HG03060 (cell line): ENCODE measurements at regions not wholly inside any gene's neighbourhood (a gene's known extent, or its start where the extent isn't known, plus 50 kb on each side); places are given as distances from the start of the nearest gene placed in this dataset.

Experiments
- ATAC-seq: cut with Tn5 transposase; IDR thresholded peaks from one replicate; pipeline ENCODE4 v1.9.1; 2021; ENCODE audit warnings: low read depth, moderate number of reproducible peaks; ENCODE audit not compliant: unreplicated experiment

DNA sequence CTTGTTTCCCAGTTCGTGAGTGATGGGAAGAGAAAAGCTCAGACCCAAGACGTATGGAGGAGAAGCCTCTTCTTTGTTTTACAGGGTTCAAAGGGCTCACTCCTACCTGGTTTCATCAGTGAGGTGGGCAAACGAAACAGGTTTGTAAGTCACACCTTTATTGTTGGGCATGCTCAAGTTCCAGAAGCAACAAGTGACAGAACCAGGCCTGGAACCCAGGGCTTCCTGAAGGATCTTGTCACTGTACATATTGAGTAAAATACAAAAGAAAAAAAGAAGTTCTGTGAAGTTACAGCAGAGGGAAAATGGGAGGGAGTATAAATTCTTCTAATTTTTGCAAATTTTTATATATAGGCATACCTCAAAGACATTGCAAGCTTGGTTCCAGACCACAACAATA is 320.9 kb upstream of the PROX1 start:
- ATAC-seq, result no peak

DNA sequence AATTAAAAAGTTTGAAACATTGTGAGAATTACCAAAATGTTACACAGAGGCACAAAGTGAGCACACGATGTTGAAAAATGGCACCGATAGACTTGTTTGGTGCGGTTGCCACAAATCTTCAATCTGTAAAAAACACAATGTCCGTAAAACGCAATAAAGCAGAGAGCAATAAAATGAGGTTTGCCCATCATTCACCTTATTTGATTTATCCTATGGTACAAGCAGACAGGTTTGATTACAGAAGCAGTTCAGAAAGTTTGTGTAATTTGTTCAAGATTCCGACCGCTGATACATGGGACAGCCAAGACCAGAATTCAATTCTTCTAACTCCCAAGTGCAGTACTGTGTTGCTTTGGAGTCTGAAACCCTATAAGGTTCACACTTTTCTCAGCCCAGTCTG is 318.3 kb upstream of the PROX1 start:
- no peak for ATAC-seq

DNA sequence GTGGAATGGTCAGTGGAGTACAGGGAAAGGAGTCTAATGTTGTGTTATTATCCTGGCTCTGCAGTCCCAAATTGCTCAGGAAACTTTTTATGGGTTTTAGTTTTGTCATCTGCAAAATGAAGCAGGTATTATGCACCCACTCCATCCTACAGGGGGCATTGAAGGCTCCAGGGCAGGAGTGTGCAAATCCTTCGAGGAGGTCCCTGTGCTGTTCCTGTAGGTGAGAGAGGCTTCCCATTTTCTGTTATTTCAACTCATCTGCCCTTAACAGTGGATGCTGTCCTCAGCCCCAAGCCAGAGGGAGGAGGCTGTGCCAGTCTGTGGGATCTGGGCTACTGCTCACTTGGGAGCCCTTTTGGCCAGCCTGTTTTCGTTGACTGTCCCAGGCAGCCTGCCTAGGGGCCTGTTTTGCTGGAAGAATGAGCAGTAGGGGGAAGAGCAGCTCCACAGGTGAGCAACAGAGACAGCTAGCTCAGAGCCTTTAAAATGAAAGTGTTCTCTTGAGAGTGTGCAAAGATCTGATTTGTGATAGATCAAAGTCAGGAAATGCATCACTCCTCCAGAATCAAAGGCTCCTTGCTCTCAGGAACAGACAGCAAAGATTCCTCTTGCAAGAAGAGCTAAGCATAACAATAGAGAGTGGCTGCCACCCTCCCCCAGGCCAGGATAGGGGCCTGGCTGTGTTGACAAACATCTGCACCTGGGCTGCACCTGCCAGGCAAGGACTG is 317.6 kb upstream of the PROX1 start:
- no peak for ATAC-seq

DNA sequence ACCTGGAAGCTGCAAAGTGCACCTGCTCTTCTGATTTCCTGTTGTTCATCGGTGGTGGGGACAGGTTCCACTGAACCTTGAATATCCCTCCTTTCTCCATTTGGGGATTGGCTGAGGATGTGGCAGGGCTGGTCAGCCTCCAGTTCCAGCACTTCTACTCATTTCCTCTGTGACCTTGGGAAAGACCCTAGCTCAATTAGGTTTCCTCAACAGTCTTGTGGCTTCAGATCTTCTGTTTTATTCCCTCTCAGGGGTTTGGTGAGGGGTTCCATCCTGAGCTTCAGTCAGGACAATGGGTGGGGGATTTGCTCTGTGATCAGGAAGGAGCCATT is 317.1 kb upstream of the PROX1 start:
- no peak for ATAC-seq

DNA sequence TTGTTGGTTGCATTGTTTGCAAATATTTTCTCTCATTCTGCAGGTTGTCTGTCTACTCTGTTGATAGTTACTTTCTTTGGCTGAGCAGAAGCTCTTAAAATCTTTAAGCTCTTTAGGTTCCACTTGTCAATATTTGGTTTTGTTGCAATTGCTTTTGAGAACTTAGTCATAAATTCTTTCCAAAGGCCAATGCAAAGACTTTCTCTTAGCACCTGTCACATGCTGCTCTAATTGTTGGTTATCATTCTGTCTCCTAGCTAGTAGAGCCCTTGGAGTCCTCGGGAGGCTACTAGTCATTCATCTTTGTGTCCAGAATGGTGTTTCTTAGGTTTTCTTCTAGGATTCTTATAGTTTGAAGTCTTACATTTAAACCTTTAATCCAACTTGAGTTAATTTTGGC is 312.7 kb upstream of the PROX1 start:
- ATAC-seq, result no peak

DNA sequence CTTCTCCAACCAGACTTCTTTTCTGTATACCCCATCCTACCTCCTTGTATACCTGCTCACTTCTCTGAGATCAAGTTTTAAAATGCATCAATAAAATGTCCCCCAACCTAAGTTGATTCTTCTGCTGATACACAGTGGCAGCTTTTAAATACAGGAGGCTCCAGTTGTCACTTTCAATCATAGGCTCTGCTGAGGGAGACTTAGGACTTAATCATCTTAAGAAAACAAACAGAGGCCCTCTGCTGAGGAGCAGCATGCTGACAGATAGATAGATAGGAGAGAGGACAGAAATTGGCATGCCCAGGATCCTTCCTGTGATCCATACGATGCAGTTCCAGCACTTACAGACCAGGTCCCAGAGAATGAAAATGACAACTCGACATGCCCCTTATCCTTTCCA is 311.0 kb upstream of the PROX1 start:
- no peak for ATAC-seq

DNA sequence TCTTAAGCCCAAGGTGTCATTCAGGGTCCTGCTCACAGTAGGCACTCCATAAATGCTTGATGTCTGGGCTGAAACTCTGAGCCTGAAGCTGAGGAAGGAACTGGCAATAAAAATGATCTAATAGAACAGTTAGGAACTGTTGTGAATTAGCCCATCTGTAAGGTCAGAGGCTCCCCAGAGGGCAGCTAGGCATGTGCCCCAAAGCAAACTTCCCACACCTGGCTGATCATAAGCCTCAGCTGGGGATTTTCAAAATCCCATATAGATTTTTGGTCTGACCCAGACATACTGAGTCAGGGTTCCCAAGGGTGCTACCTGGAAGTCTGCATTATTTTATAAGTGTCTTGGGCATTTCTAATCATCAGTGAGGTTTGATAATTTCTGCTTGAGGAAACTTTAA is 309.4 kb upstream of the PROX1 start:
- ATAC-seq, result no peak

DNA sequence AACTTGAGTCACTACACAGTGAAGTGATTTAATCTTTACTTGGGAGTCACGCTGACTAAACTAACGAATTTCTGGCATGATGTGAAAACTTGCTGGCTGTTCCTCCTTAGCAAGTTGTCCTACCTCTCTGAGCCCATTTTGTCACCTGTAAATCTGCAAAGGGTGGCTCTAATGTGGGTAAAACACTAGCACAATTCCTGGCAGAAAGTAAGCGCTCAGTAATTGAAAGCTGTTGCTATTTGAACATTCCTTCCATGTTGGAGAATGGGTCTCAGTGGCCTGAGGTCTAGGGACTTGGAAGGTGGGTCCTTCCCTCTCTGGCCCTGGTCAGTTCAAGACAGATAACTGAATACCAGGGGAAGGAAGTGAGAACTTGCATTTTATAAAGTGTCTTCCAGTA is 309.0 kb upstream of the PROX1 start:
- ATAC-seq, result no peak

DNA sequence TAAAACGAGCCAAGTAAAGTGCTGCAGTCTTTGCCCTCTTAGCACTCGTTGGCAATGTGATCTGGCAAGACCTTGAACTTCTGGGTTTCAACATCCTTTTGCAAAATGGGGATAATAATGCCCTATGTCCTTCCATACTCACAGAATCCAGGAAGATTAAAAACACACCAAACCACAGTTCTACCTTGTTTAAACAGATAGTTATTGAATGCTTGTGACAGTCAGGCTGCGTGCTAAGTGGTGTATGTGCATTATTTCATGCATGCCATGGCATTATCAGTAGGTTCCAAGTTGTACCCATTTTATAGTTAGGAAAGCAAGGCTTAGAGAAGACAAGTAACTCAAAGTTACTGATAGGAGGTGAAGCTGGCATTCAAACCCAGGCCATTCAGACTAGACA is 308.6 kb upstream of the PROX1 start:
- no peak for ATAC-seq

DNA sequence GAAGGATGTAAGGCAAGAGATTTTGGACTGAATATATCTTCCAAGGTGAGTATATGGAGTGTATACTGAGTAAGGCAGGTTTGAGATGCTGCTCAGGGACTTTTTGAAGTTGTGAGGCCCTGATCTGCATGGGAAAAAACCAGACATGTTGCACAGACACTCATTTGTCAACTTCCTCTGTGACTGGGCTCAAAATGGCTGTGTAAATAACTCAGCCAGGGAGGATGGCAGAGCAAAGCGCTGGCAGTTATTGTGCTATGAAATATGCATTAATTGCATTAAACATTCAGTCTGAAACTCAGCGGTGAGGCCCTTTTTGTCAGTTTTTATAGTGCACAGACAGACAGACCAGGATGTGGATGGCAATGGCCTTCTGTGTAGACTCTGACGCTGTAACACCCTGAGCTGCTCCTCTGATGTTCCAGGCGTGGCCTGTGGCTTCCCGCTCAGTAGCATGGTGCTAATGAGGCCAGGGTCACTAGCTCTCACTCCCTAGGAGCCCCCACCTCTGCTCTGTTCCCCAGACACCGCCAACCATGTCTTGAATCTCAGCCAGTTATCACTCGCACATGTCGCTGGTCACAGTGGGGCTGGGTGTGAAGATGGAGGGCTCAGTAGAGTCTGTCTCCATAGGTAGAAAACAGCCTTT is 307.0 kb upstream of the PROX1 start:
- ATAC-seq, result no peak

DNA sequence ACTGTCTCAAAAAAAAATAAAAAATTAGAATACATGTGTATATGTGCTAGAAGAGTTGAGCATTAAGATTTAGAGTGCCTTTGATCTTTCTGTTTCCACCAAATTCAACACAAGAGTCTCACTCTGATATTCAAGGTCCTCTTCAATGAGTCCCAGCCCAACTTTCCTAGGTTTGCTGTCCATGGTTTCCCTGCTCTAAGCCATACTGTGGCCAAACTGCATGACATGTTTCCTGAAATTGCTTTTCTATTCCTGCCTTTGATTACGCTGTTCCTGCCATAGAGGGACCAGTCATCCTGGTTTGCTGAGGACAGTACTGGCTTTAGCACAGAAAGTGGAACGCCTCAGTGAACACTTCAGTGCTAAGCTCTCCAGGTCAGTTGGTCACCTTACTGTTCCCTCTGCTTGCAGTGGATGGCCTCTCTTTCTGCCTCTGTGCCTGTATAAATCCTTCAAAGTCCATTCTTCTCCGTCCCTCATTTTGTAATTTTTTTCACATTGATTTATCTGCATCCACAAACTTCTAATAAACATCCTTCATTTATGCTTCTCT is 305.9 kb upstream of the PROX1 start:
- no peak for ATAC-seq

DNA sequence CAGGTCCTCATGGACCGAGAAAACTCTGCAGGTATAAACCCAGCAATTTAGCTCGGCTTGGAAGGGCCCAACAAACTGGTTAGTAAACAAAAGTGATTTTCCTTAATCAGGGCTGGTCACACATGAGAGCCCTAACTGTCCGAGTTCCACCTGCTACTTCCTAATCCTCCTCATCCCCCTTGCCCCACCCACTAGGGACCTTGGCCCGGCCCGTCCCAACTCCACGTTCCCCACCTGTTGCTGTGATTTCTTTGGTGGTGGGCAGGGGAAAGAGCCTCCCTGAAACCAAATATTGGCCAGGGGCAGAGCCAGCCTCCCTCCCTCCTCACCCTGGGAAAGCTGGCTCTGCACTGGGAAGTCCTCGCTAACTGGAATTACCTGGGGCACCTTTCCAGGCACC is 304.2 kb upstream of the PROX1 start:
- ATAC-seq, result no peak

DNA sequence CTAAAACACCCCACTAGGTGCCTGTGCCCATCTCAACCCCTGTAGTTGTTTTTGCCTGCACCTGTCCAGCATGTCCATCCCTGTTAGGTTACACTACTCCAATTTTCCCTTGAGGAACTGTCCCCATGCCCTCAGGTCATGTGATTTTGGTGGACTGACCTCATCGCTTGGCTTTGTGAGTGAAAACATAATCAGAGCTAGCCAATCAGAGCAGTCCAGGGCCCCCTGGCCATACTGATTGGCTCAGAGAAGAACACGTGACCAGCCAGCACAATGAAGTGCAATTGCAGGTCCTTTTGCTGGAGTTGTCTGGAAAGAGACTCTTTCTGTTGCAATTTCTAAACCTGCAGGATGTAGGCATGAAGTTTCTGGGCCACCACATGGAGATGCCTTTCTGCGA is 303.3 kb upstream of the PROX1 start:
- no peak for ATAC-seq

DNA sequence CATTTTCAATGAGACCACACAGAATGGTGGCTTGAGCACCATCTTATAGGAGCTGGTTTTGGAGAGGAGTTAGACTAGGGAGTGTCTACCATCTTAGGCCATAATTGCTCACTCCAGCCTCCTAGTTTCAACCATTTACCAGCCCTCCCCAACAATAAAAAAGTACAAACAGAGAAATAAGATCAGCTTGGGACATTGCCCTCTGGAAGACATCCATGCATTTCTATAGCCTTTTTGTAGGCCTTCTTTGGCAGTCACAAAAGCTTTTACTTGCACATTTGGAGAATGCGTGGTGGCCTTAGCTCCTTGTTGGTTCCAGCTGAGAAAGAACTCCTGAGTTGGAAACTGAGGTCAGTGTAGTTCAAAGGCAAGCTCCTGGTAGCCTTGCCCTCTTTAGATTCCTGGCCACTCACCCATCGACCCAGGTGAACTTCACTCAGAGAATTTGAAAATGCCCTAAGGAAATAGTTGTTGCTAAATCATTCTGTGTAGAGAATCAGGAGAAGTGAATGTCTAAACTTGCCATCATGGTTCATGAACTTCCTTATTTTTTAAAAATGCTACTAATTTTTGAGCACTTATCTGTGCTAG is 301.7 kb upstream of the PROX1 start:
- ATAC-seq, result no peak

DNA sequence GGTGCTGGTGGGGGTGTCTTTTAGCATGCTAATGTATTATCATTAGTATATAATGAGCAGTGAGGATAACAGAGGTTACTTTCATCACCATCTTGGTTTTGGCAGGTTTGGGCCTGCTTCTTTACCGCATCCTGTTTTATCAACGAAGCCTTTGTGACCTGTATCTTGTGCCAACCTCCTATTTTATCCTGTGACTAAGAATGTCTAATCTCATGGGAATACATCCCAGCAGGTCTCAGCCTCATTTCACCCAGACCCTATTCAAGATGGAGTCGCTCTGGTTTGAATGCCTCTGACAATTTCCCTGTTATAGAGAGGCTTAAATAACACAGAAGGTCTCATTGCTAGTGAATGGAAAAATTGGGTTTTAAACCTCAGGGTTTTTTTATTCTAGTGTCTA is 300.8 kb upstream of the PROX1 start:
- ATAC-seq, result no peak

DNA sequence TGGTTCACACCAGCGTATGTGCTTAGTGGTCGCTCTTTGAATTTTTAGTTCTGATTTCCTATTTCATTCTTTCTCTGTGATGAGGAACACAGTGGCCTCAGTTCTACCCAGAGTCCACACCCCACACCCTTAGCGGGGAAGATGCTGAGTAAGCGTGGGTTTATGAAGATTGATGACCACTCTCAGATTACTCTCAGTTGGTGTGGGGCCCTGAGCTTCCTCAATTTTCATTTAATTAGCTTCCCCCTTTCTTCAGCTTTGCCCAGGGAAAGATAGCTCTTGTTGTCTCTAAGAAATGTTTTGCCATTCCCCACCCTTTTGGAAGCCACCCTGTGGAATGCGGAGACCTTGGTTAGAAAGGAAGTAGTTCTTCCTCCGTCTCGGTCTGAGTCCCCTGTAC is 299.9 kb upstream of the PROX1 start:
- ATAC-seq, result no peak

DNA sequence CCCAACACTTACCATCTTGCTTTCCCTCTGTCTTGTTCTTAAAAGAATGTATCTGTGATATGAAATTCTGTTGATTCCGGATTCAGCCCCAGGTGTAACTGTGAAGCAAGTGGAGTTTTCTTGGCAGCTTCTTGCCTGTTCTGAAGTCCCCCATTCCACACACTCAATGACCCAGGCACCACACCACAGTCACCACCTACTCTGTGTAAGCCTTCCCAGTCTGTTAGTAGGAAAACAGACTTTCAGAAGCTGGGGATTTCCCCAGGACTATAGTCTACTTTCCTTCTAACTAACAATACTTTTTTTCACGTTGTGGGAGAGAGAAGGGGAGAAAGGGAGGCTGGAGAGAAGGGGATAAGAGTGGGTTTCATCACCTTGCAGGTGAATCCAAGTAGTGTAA is 299.1 kb upstream of the PROX1 start:
- ATAC-seq, result no peak

DNA sequence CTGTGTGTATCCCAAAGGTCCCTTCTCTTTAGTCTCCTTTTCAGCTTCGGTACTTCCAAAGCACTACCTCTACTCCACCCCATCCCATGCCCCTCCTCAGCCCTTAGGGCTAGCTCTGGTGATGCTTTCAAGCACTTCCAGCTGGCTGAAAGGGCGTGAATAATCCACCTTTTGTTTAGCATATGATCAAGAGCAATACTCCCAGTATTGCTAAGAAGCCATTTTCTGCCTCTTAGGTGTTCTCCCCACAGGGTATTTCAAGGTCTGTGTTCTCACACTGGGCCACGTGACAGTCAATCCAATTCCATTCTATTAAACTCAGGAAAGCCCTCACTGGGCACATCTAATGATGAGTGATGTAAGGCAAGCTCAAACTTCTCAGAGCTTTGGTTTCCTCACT is 298.5 kb upstream of the PROX1 start:
- ATAC-seq, result no peak

DNA sequence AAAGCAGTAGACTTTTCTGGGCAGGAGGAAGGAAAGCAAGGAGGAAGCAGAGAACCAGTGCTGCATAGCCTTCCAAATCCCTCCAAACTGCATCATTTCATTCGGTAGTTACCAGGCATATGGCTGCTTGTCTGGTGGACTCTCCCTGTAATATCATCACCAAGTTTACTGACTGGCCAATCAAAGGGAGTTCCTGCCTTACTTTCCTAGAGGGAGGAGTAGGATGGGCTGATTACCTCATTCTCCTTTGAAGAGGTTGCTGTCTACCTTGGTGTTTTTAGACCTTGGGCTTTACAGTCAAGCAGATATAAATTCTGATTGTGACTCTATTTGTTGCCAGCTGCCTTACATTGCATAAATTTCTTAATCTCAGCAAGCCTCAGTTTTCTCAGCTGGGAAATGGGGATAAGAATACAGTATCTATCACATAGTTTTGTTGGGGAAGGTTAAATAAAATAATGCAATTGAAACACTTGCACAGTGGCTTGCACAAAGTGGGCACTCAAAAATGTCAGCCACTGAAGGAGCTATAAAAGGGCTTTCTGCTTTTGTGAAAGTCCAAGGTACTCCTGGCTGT is 297.3 kb upstream of the PROX1 start:
- ATAC-seq, result no peak

DNA sequence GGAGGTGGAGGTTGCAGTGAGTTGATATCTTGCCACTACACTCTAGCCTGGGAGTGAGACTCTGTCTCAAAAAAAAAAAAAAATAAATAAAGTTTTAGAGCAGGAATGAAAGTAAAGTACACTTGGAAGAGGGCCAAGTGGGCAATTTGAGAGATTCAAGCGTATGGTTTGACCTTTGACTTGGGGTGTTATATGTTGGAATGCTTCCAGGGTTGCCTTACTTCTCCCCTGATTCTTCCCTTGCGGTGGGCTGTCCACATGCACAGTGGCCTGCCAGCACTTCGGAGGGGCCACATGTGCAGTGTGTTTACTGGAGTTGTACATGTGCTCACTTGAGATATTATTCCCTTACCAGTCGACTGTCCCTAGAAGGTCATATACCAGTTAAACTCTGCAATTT is 295.5 kb upstream of the PROX1 start:
- no peak for ATAC-seq

DNA sequence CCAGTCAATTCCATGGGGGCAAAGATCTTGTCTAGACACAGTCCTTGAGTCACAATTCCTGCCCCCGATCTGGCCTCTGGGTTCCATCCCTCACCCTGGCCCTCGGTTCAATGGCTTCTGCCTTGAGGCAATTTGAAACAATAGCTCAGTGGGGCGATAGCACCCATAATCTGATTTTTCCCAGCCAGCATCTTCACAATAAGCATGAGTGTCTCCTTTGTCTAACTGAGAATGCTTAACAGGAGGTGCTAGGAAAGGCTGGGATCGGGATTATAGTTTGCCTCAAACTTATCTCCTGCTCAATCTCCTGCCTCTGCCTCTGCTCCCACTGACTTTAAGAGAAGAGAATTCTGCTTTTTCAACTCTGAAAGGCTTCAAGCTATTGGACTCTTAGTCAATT is 293.9 kb upstream of the PROX1 start:
- ATAC-seq, result no peak
